GM19328 (cell line): ENCODE measurements at regions not wholly inside any gene's neighbourhood (a gene's known extent, or its start where the extent isn't known, plus 50 kb on each side); places are given as distances from the start of the nearest gene placed in this dataset.

Experiments used
- ATAC-seq: cut with Tn5 transposase; IDR thresholded peaks from one replicate; pipeline ENCODE4 v1.9.1; 2021; ENCODE audit warnings: mild to moderate bottlenecking, moderate library complexity; ENCODE audit not compliant: unreplicated experiment

DNA sequence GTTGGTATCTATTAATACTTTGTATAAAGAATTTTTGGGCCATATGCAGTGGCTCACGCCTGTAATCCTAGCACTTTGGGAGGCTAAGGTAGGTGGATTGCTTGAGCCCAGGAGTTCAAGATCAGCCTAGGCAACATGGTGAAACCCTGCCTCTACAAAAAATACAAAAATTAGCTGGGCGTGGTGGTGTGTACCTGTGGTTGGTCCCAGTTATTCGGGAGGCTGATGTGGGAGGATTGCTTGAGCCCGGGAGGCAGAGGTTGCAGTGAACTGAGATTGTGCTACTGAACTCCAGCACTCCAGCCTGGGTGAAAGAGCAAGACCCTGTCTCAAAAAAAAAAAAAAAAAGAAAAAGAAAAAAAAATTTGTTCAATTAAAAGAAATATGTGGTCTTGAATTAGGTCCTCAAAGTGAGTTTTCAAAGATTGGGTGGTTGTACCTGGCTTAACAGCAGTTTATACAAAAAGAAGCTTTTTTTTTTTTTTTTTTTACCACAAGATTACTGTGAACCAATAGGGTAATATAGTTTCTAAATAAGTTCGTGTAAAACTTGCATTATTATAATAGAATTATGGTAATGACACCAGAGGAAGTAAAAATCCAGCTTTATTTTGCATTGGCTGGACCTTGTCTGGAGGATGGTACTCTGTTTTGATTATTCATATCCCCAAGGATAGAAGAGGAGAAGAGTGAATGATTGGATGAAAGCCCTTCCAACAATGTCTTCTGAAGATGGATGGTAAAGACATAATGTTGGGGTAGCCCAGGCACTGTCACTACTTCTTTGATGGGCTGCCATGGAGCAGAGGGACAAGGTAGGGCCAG lies 210.3 kb downstream of the MYCN start:
- ATAC-seq: no peak

DNA sequence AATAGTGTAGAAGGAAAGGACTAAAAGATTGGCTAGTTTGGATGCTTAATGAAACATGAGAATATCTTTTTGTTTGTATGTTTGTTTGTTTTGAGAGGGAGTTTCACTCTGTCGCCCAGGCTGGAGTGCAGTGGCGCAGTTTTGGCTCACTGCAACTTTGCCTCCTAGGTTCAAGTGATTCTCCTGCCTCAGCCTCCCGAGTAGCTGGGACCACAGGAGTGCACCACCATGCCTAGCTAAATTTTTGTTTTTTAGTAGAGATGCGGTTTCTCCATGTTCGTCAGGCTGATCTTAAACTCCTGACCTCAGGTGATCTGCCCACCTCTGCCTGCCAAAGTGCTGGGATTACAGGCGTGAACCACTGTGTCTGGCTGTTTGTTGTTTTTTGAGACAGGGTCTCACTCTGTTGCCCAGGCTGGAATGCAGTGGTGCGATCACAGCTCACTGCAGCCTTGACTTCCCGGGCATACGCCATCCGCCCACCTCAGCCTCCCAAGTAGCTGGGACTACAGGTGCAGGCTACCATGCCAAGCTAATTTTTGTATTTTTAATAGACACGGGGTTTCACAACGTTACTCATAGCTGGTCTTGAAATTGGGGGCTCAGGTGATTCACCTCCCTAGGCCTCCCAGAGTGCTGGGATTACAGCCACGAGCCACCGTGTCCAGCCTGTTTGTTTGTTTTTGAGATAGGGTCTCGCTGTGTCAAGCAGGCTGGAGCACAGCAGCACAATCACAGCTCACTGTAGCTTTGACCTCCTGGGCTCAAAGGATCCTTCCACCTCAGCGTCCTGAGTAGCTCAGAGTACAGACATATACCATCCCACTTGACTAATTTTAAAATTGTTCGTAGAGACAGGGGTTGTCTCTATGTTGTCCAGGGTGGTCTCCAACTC lies 209.2 kb downstream of the MYCN start:
- ATAC-seq: no peak

DNA sequence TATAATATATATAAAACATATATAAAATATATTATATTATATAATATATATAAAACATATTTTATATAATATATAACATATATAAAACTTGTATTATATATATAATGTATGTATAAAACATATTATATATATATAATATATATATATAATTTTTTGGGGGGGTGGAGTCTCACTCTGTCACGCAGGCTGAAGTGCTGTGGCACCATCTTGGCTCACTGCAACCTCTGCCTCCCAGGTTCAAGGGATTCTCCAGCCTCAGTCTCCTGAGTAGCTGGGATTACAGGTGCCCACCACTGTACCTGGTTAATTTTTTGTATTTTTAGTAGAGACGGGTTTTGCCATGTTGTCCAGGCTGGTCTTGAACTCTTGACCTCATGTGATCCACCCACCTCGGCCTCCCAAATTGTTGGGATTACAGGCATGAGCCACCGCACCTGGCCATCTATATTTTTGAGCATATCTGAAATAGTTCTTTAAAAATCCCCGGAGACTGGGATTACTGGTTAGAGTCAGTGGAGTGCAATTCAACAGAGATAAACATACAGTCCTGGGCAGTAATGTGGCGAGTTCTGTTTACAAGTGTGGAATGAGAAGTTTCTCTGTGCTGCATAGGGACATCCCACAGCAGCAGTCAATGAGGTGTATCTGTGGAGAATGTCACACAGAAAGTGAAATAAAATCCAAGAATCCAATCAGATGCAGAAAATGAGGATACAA lies 208.4 kb downstream of the MYCN start:
- ATAC-seq: no peak

DNA sequence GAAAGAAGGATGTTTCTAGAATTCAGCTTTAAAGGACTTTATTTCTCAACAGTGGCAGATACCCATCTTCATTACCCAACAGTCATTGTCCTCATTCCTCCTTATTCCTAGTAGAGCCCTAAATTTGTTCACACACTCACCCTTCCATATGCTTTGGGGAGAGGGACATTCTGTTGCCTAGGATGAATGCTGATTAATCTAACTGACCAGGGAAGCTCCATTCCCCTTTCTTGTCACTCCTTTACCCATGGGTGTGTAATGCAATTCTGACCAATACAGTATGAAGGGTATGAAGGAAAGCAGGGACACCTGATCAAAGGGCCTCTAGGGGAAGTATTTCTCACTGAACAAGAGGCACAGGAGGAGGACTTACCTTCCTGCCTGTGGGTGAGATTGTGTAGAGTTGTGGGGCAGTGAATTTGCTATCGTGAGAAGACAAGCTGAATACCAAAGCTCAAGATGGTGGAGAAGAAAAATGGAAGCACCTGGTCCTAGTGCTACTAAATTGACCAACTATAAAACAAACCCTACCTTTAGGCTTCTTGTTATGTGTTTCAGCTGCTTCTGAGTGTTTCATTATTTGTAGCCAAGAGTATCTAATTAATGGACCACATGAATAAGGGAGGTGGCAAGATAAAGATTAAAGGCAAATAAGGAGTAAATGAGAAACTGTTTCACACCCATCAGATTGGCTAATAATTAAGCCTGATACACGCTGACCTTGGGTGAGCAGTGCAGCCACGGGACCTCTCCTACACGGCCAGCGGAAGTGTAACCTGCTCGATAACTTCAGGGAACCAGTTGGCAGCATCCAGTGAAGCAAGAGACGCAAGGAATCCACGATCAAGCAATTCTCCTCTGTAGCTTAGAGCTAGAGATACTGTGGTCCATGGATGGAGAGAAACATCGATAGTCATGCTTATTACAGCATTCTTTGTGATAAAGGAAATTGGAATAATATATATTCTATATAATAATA lies 202.3 kb downstream of the MYCN start:
- no peak for ATAC-seq

DNA sequence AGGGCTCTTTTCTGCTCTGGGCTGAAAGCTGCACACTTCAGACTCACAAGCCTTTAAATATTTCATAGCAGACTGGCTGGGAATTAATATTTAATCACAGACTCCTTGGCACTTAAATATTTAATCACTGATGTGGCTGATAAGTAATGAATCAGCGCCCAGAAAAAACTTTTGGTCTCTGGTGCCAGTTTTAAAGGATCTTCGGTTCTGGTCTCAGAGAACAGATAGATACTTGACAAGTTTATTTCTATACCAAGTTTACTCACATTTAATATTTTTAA lies 201.2 kb downstream of the MYCN start:
- no peak for ATAC-seq

DNA sequence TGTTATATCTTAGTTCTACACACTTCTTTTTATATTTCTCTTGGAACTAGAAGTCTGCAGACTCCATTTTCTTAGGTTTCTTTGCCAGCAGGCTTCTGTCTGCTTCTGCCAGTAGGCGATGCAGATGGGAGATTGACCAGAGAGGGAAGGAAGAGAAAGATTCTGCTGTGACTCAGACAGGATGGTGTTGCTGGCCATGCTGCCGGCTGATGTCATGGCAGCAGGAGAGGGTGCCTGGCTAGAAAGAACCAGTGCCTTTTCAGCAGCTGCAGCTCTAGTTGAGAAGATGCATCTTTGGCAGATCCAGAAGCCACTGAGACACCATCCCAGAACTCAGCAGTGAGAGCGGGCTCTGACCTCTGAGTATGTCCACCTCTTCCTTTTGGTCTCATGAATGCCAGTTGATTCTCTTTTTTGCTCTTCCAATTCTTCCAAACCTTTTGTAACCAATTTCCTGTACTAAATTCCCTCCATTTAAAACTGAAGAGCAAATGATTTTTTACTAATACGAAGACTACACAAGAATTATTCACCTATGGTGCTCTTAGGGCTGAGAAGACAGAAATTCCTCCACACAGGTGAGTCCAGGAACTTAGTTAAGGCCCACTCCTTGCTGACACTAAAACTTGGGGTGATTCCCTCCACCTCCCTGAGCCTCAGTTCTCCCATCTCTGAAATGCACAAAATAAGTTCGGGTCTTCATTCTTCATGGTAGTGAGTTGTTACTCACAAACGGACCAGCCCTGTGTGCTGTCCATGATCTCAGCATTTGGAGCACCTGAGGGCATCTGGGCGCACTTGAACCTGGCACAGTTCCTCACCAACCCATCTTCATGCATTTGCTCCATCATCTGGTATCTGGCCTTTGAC lies 200.7 kb downstream of the MYCN start:
- ATAC-seq: no peak

DNA sequence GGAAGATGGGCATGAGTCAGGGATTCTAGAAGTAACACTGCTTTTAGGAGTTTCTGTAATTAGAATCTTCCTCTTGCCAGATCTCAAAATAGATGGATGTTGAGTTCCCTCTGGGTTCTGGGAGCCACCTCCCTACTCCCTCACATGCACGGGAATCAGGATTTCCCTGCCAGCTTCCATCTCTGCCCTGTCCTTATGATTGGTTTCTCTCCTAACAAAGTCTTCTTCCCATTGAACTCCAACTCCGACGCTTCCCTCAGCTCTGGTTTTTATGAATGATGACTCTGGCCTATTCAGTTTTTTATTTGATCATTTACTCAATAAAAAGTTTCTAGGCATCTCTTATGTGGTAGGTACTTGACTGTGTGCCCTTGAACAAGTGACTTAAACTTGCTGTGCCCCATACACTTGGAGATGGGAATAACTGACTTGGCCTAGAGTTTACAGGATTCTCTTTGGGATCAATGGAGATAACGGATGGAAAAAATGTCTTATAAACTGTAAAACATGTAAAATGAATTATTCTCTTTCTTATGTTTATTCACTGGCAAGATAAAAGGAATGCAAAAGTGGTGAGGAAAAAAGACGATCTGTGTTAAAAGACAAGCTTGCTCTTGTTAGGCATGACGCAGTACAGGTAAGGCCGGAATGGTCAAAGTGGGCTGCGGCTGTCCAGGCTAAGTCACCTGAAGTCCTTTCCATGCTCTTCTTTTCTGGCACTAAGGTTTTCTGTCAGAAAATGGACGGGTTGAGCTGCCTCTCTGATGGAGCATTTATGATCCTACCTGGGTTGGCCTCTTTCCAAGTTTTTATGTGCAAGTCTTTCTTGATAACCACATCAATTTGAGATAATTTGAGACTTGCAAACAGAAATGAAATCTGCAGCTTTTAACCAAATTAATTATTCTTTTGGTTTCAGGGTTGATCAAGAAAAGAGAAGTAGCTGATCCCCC lies 199.6 kb downstream of the MYCN start:
- no peak for ATAC-seq

DNA sequence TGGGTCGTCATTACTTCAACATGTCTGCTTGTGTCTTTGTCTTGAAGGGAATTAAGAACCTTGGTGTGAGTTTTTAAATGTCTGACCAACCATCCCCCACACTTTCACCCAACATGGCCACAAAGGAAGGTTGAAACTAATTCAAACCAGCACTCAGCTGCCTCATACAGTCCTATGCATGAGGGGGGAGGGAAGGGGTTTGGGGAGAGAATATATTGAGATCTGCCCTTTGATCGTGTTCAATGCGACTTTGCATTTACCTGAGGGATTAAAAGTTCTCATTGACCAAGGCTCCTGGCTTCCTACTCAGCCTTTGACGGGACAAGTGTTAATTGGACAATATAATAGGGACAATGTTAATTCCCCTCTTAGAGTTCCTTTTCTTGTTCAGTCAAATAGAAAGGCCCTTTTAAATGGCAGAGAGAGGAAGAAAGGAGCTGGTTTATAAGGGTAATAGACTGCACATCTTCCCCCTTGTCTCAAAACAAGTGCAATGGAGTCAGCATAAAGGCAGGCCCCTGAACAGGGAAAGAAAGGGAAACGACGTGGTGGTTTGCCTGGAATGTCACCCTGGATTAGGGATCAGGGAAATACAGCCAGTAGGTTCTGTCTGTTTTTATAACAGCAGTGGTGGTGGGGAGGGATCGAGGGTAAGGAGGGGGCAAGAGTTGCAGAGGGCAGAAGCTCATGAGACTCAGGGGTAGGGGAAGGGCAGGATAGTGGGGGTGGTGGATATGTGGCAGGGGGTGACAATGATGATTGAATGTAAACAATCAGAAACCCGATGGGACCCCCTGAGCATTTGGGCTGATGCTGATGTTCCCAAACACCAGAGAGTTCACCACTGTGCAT lies 198.7 kb downstream of the MYCN start:
- ATAC-seq: no peak

DNA sequence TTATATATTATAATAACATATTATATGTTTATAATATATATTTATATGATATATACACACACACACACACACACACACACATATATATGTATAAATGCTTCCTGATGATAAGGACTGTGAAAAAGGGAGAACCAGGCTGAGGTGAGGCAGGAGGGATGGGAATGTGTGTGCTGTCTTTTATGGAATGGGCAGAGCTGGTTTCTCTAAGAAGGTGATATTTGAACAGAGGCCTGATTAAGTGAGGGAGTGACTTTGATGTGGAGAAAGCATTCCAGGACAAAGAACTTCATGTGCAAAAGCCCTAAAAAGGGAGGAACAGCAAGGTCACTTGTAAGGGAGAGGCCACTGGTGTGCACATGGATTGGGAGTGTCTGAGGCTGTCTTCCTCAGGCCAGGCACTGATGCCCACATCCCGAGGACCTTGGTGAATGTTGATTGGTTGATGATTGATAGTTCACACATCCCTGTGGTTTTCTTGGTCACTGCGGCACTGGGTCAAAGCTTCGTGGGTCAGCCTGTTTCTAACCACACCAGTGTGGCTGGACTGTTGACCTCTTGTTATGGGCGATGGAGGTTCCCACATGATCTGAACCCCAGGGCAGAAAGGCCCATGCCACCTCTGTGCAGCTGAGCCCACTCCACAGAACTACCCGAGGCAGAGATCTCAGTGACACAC lies 196.9 kb downstream of the MYCN start:
- ATAC-seq: no peak

DNA sequence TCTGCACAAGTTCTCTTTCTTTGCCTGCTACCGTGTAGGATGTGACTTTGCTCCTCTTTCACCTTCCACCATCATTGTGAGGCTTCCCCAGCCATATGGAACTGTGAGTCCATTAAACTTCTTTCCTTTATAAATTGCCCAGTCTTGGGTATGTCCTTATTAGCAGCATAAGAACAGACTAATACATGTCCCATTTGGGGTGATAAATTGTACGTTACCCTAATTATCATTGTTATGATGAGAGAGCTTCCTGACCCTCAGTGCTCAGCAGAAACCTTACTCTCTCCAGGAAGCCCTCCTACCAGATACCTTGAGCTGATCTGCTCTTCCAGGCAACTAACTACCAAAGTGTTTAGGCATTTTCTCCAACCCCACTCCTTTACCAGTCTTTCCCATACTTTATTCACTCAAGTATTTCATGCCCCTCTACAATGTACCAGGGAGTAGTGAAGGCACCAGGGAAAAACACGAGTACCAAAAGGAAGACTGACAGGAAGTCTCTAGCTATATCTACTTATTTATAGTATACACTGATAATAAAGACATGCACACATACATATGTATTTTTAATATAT lies 196.2 kb downstream of the MYCN start:
- no peak for ATAC-seq

DNA sequence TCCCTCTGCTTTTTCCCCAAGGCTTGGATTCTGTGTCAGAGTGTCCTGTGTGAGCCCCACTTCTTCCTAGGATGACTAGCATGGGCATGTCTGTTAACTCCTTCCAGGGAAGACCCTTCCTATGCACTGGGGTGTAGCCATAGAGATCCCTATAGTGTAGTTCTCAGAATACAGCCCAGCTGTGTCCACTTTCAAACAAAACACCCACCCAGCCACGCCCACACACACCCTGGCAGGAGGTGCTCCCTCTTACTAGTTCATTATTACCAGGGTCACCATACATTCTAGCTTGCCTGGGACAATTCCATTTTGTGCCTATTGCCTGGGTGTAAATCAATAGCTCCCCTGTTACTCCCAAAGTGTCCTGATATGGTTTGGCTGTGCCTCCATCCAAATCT lies 195.6 kb downstream of the MYCN start:
- ATAC-seq: no peak

DNA sequence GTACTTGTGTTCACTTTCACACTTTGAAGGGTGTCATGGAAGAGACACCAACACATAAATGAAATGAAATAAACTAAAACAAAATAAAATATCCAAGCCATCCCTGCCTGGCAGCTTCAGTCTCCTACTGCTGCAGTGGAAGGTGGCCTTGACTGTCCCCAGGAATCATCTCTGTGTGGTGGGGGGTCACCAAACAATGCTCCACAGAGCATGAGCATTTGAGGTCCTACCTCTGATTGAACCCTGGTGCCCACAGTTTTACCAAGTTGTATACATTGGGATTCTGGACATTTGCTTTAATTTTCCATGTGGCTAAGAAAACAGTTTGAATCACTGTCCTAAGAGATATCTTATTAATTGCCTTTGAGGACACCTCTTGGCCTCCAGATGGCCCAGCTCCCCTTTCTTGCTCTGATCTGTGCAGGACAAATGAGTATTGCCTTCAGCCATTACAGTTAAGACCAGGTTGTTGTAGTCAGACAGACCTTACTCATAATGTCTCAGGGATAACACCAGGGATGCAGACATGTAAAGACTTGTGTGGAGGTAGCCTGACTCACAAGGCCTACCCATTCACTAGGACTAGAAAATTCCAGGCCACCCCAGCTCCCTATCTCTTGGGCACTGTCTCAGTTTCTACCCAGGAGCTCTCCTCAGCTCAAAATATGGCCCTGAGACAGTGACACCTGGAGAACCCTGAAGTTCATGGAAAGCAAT lies 195.0 kb downstream of the MYCN start:
- no peak for ATAC-seq

DNA sequence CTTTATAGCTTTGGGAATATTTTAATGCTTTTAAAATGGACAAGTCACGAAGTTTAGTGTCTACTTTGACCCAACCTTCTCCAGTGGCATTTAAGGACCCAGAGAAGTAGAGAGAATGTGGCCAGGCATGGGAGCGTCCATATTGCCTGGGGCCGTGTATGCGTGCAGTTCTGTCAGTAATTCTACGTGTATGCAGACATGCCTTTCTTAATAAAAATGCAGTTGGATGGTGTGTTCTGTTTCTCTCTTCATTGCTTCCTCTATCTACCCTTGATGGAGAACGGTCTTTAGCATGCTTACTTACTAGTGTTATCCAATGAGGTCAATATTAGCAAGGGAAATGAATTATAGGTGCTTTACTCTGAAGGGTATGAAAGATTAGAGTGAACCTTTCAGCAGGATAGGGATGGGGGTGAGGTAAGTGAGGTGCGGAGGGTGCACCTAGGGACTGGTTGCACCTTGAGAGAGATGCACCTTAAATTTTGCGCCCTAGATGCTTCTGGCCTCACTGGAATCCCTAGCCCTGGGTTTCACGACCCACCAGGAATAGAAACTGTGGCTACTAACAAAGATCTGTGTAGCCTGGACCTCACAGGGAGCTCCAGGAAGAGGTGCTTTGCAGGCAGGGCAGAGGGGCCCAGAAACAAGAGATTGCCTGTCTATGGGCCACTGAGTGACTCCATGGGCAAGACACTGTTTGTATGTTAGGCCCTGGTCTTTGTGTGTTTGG lies 194.3 kb downstream of the MYCN start:
- ATAC-seq: no peak

DNA sequence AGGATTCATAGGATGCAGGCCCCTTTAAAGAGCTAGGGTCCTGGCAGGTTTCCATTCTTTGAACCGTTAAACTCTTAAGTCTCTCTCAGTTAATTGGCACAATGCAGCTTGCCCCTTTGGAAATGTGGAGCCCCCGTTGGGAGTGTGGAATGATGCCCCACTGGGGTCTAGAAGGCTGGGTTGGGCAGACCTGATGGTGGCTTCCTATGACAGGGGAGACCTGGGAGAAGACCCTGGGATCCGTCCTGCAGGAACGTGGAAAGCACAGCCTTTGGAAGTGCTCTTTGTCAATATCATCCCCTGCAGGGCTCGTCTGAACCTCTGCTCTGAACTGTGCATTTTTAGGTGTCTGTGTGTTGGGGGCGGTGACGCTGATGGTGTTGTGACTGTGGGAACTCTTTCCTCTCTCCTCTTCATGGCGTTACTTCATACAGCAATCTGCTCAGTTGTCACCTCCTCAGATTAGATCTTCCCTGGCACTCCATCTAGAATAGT lies 190.6 kb downstream of the MYCN start:
- no peak for ATAC-seq

DNA sequence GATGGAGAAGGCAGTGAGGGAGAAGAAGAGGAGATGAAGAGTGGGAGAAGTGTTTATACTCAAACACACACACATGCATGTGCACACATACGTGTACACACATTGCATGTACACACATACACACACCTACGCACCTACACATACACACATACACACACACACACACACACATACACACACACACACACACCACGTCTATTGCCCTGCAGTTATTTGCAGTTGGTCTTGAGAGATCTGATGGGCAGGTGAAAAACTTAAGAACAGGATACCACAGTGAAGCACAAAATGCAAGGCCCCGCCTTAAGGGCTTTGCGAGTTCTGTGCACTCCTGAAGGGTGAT lies 190.2 kb downstream of the MYCN start:
- ATAC-seq: no peak
